BJ (cell line): ENCODE measurements at regions not wholly inside any gene's neighbourhood (a gene's known extent, or its start where the extent isn't known, plus 50 kb on each side); places are given as distances from the start of the nearest gene placed in this dataset.

ENCODE experiments used
- CTCF ChIA-PET: fragments of 350-600 bp; formaldehyde crosslinking; extraction: SDS; loops from one replicate; lab custom pipeline; 2021; ENCODE audit warnings: antibody characterized with exemption, inconsistent platforms; lab: Yijun Ruan, JAX
- POLR2A ChIA-PET: fragments of 300-600 bp; sonication (Branson Sonifier 250); formaldehyde crosslinking; extraction: SDS; loops from one replicate; lab custom pipeline; 2021; ENCODE audit warnings: antibody characterized with exemption; lab: Charles Lee
- DNase-seq: peaks from one replicate; pipeline ENCODE4 v3.0.0-alpha.2; 2011; ENCODE audit warnings: low read depth
- H3K27me3 ChIP-seq: 2 replicates; pipeline ENCODE4 v1.6.0; 2011; ENCODE audit warnings: low read length; ENCODE audit not compliant: control insufficient read depth, insufficient read depth
- H3K36me3 ChIP-seq: 2 replicates; pipeline ENCODE4 v1.5.1; 2011; ENCODE audit warnings: low read length; ENCODE audit not compliant: control insufficient read depth, insufficient read depth
- H3K4me3 ChIP-seq: 2 replicates; pipeline ENCODE4 v1.5.1; 2011; ENCODE audit warnings: low read depth, mild to moderate bottlenecking, control low read depth, low read length
- CTCF ChIP-seq: IDR thresholded peaks from 2 replicates; pipeline ENCODE4 v1.5.1; 2011; ENCODE audit warnings: low read depth, mild to moderate bottlenecking, control low read depth, inconsistent platforms, low read length, moderate library complexity; ENCODE audit not compliant: insufficient read depth

DNA sequence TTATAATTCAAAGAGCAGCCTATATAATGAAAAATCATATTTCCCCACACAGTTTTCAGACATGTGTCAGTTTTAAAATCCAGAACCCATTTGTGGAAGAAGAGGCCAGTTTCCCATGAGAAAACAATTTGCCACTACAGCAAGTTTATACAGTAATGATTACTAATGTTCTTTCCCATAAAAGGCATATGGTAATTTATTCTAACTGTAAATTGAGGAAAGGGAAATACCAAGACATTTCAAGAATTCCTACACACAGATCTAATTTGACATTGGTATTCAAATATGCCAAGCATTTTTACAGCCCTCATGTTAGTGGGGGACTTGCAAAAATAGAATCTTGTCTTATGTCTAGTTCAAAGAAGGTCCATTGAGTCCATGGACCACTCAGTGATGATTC, 1368.6 kb downstream of the FSTL5 start:
- Histone ChIP-seq H3K27me3 (no peaks in the 10 kb centered on the region), H3K4me3 (no peak overlapping the region), H3K36me3 (no peaks in the 10 kb centered on the region)
- CTCF ChIA-PET, result no interaction called here
- no peak for TF ChIP-seq CTCF
- POLR2A ChIA-PET, result no interaction called here
- no peak for DNase-seq

DNA sequence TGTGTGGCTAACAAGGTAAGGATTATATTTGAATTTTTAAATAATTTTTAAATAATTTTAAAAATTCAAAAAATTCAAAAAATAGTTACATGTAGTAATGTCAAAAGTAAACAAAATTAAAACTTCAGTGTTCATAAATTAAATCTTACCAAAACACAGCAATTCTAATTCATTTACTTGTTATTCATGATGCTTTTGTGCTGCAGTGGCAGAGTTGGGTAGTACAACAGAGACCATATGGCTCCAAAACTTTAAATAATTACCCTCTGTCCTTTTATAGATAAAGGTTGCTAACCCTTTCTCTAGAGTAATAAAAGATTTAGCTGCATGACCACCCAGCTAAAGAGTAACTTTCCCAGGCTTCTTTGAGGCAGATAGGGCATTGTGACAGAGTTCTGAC, 1355.6 kb downstream of the FSTL5 start:
- ChIA-PET CTCF (no interaction called here), POLR2A (no interaction called here)
- H3K36me3 ChIP-seq, result no peaks in the 10 kb centered on the region
- no peak overlapping the region for H3K4me3 ChIP-seq
- no peaks in the 10 kb centered on the region for H3K27me3 ChIP-seq
- DNase-seq, result no peak
- no peak for TF ChIP-seq CTCF

DNA sequence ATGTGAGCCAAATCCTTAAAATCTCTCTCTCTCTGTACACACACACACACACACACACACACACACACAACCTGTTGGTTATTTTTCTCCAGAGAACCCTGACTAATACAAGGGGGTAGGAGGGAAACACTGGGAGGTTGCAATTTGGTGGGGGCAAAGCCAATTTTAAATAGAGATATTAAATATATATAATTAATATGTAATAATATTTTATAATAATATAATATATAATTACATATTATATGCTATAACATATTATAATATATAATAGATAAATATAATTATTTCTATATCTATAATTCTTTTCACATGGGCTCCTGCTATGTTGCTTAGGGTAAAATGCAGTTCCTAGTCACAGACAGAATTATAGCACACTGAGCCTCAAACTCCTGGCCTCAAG, 1354.2 kb downstream of the FSTL5 start:
- Histone ChIP-seq H3K36me3 (no peaks in the 10 kb centered on the region), H3K4me3 (no peak overlapping the region), H3K27me3 (no peaks in the 10 kb centered on the region)
- ChIA-PET CTCF (no interaction called here), POLR2A (no interaction called here)
- no peak for DNase-seq
- TF ChIP-seq CTCF, result no peak

- CTCF ChIA-PET, result no interaction called here
- Histone ChIP-seq H3K36me3 (no peaks in the 10 kb centered on the region), H3K4me3 (no peak overlapping the region), H3K27me3 (no peaks in the 10 kb centered on the region)
- POLR2A ChIA-PET, result no interaction called here
- TF ChIP-seq CTCF, result no peak
- no peak for DNase-seq
These were observed 1353.4 kb downstream of the FSTL5 start for GRCh38 chr4:160810424-160810823.

DNA sequence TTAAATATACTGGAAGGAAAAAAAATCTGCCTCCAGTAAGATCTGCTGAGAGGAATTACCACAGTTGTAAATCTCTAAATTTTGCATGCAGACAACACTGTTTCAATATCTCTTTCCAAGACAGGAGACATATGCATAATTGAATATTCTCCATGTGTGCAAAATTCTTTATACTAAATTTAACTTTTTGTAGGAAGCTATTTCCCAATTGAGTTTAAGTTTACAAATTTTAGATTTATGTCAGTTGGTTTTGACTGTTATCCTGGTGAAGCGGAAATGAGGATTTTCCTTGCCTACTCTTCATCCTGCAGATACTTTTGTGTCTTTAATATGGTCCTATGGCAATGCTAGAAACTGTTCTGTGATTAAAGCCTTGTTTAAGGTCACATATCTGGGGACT, 1352.9 kb downstream of the FSTL5 start:
- ChIA-PET POLR2A (no interaction called here), CTCF (no interaction called here)
- no peaks in the 10 kb centered on the region for H3K27me3 ChIP-seq
- no peak for DNase-seq
- H3K4me3 ChIP-seq, result no peak overlapping the region
- no peak for TF ChIP-seq CTCF
- no peaks in the 10 kb centered on the region for H3K36me3 ChIP-seq

GRCh38 chr4:160811956-160812355, 1351.8 kb downstream of the FSTL5 start:
- no peak overlapping the region for H3K4me3 ChIP-seq
- DNase-seq, result no peak
- POLR2A ChIA-PET, result no interaction called here

More at GRCh38 chr4:160811956-160812355, 1351.8 kb downstream of the FSTL5 start:
- CTCF ChIA-PET, result no interaction called here
- Histone ChIP-seq H3K27me3 (no peaks in the 10 kb centered on the region), H3K36me3 (no peaks in the 10 kb centered on the region)
- TF ChIP-seq CTCF, result no peak
